HG02884 (cell line): ENCODE measurements at regions not wholly inside any gene's neighbourhood (a gene's known extent, or its start where the extent isn't known, plus 50 kb on each side); places are given as distances from the start of the nearest gene placed in this dataset.
"Not testable (repeated sequence)": the region's sequence is repeated elsewhere in the genome, so short reads cannot be mapped to it uniquely, and the experiment has no call there.

Experiments
- ATAC-seq: cut with Tn5 transposase; IDR thresholded peaks from one replicate; pipeline ENCODE4 v1.9.1; 2021; ENCODE audit warnings: mild to moderate bottlenecking, moderate library complexity; ENCODE audit not compliant: unreplicated experiment

DNA sequence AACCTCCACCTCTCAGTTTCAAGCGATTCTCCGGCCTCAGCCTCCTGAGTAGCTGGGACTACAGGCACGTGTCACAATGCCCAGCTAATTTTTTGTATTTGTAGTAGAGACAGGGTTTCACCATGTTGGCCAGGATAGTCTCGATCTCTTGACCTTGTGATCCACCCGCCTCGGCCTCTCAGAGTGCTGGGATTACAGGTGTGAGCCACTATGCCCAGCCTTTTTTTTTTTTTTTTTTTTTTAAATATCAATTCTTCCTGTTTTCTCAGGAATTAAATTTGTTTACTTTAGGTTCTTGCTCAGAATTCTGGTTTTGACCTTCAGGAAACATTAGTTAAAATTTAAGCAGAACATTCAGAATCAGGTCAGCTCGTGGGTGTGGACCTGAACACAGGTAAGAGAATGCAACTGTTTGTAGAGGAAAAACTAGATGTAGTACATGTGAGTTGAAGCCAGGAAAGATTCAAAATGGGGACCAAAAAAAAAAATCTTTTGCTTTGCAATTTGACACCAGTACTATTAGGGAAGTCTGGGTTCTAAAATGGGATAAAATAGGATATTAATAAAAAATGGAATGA lies 65.5 kb upstream of the ERV3-1 start:
- ATAC-seq, result not testable (repeated sequence)

DNA sequence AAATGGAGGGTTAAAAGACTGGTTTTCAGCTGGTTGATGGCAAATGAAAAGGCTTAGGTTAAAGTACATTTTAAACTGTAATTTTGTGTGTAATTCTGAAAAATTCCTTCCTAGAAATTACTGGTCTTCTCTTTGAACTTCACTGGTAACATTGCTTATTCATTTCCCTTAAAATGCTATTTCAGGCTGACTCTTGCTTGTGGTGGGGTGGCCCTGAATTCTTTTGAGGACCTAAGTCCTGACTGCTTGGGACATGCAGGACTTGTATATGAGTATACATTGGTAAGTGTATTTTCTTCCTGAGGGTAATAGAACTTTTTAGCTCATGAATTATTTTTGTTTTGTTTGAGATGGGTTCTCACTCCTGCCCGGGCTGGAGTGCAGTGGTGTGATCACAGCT lies 63.0 kb upstream of the ERV3-1 start:
- not testable (repeated sequence) for ATAC-seq

DNA sequence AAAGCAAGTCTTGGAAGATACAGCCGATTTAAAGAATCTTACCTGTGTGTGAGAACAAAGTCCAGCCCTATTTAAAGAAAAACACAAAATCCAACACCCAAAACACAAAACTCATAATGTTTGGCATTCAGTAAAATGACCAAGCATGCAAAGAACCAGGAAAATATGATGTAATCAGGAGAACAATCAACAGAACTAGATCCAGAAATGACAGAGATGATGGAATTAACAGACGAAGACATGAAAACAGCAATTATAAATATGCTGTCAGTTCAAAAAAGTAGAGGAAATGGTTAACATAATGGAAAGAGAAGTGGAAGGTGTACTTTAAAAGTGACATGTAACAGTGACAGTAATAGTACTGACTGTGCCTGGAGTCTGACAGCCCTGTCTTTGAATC lies 56.1 kb upstream of the ERV3-1 start:
- ATAC-seq, result not testable (repeated sequence)

DNA sequence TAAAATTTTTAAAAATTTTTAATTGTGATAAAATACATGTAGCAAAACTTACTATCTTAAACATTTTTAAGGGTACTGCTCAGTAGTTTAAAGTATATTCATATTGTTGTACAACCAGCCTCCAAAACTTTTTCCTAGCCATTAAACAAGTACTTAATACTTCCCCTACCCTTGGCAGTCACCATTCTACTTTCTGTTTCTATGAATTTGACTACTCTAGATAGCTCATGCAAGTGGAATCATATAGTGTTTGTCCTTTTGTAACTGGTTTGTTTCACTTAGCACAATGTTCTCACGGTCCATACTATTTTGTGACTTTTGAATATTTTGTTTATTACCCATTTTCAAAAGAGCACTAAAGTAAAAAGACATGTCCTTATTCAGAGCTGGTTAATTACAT lies 52.8 kb upstream of the ERV3-1 start:
- ATAC-seq, result not testable (repeated sequence)
